ENCODE measurements at regions not wholly inside any gene's neighbourhood (a gene's known extent, or its start where the extent isn't known, plus 50 kb on each side); places are given as distances from the start of the nearest gene placed in this dataset.
"Not testable (repeated sequence)": the region's sequence is repeated elsewhere in the genome, so short reads cannot be mapped to it uniquely, and the experiment has no call there.

DNA sequence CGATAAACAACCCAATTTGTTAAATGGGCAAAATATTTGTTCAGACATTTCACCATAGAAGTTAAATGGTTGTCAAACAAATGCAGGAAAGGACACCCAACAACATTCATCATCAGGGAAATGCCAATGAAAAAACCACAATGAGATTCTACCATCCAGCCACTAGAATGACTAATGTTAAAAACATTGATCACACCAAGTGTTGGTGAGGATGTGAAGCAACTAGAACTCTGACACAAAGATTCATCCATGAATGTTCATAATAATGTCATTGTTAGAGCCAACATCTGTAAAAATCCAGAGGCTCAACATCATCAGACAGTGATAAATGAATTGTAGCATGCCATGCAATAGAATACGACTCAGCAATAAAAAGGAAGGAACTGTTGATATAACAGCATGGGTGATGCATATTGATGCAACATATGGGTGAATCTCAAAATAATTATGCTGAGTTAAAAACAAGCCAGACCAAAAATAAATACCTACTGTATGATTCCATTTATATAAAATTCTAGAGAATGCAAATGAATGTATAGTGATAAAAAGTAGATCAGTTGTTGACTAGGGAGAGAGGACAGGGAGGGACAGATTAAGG, 55.9 kb upstream of the UNC5A start:
- TF ChIP-seq CTCF (conservative IDR thresholded peaks at IDR 0.05): no peak
- no peak overlapping the region for H3K27ac ChIP-seq

DNA sequence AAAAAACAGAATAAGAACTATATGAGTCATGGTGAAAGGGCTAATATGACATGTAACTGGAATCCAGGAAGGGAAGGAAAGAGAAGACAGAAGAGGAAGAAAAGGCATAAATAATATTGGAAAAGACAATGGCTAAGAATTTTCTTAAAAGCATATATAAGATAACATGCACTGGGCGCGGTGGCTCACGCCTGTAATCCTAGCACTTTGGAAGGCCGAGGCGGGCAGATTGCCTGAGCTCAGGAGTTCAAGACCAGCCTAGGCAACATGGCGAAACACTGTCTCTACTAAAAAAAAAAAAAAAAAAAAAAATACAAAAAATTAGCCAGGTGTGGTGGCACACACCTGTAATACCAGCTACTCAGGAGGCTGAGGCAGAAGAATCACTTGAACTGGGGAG, 54.8 kb upstream of the UNC5A start:
- not testable (repeated sequence) for H3K27ac ChIP-seq

DNA sequence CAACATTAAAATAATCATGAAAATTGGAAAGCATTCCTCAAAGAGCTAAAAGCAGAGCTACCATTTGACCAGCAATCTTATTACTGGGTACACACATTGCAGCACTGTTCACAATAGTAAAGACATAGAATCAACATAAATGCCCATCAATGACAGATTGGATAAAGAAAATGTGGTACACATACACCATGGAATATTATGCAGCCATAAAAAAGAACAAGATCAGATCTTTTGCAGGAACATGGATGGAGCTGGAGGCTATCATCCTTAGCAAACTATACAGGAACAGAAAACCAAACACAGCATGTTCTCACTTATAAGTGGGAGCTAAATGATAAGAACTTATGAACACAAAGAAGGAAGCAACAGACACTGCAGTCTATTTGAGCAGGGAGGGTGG, 52.8 kb upstream of the UNC5A start:
- H3K27ac ChIP-seq: not testable (repeated sequence)
